Activated T-cell treated with anti-CD3 and anti-CD28 coated beads, Interleukin-2, amount 50 U/mL, for 1 hour (primary cell): ENCODE measurements at regions not wholly inside any gene's neighbourhood (a gene's known extent, or its start where the extent isn't known, plus 50 kb on each side); places are given as distances from the start of the nearest gene placed in this dataset.
"Not testable (repeated sequence)": the region's sequence is repeated elsewhere in the genome, so short reads cannot be mapped to it uniquely, and the experiment has no call there.

Source experiments
- DNase-seq: peaks from one replicate; pipeline ENCODE4 v3.0.0-alpha.2; 2020

DNA sequence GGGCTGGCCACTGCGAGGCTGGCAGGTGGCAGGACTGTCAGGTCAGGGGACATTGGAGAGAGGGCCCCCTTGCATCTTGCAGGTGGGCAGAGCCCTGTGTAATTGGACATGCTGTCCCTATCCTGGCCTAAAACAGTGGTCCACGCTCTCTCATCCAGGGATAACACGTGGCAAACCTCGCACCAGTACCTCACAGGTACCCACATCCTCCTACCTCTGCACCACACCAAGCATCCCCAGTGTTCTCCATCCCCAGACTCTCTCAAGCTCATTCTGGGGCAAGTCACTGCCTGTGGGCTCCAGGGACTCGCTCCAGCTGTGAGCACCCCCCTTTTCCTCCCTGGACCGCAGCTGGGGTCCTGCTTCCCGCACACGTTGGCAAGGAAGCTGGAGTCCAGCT is 212.3 kb upstream of the LRRC61 start:
- DNase-seq = not testable (repeated sequence)

DNA sequence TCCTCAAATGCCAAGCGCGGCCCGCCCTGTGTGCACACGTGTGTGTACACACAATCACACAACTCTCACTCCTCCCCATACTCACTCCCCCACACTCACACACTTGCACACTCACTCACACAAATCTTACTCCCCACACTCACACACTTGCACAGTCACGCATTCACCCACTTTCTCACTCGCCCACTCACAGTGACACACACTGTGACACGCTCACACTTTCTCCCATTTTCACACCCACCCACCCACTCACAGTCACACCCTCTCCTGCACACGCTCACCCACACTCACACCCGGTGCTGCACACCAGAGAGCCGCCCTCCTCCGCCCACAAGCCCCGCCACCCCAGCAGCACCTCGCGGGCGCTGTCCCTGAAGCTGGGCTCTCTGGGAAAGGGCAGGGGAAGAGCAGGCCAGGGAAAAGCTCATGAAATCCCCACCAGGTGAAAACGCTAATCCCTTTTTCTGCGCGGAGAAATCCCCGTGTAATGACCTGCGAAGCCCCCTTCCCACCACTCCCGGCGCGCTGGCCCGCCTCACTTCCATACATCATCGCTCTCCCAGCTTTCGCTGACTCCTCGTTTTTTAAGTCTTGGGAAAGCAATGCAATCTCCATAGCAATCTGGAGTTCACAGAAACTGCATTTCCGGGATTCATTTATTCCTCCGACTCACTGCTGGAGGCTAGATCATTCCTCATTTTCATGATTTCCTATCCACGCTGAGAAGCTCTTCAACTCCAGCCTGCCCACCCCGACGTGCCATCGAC is 211.6 kb upstream of the LRRC61 start:
- not testable (repeated sequence) for DNase-seq

DNA sequence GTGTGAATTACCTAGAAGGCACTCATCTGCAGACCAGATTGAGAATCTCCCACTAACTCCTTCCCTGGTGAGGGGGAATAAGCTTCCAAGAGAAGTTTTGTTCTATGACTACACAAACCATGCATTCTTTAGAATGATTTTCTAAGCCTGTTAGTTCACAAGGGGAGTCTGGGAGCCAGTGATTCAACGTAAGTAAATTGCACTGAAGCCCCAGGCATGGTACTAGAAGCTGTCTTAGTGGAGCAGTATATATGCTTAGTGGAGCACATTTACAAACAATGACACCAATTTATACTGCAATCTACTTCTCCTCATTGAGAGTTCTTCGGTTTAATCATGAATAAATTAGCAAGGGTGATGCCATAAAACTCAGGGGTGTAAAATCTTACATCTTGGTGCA is 209.9 kb upstream of the LRRC61 start:
- DNase-seq = not testable (repeated sequence)

DNA sequence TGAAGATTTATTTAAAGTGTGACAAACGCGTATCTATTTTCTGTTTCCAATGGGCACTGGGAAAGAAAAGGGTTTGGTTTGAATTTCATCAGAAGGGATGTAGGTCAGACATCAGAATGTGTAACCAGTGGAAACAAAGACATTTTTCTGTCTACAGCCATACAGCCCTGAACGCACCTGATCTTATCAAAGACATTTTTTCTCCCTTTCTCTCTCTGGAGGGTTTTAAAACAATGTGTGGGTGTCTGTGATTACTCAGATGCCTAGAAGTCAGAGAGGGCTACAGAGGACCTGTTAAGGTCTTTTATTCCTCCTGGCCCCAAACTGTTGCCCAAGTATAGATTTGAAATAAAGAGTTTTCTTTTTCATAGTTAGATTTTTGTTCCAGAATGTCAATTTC is 208.6 kb upstream of the LRRC61 start:
- not testable (repeated sequence) for DNase-seq

DNA sequence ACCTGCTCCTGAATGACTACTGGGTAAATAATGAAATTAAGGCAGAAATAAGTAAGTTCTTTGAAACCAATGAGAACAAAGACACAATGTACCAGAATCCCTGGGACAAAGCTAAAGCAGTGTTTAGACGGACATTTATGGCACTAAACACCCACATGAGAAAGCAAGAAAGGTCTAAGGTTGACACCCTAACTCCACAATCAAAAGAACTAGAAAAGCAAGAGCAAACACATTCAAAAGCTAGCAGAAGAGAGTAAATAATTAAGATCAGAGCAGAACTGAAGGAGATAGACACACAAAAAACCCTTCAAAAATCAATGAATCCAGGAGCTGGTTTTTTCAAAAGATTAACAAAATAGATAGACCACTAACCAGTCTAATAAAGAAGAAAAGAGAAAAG is 203.2 kb upstream of the LRRC61 start:
- DNase-seq = not testable (repeated sequence)

DNA sequence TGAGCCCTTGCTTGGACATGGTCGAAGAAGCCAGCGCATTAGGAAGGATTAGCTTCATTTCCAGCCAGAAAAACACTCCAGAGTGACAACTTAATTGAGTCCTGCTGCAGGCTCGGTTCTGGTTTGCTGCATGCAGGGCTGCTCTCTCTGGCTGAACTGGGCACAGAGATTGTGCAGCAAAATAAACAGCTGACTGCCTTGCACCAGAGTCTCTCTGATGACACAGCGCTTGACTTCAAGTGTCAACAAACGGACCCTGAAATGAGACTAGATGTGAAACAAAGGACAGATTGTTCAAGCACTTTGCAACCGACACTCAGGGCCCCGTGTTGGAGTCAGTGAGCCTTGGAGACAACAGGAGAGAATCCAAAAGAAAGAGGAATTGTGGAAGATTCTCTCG is 197.3 kb upstream of the LRRC61 start:
- not testable (repeated sequence) for DNase-seq

DNA sequence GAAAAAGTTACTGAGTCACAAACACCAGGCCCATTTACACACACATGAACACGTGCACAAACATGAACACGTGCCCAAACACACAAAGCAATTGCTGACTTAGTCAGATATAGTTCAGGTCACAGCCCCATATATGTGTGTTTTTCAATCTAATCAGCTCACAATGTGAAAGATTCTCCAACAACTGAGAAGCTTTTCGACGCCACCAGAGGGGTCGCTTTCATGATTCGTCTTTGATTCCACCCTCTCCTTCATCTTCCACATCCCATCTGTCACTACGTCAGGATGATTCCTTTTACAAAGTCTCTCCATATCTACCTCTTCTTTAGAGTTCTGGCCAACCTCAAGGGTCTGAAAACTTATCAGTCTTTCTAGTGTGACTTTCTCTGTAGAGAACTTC is 188.7 kb upstream of the LRRC61 start:
- DNase-seq = not testable (repeated sequence)

DNA sequence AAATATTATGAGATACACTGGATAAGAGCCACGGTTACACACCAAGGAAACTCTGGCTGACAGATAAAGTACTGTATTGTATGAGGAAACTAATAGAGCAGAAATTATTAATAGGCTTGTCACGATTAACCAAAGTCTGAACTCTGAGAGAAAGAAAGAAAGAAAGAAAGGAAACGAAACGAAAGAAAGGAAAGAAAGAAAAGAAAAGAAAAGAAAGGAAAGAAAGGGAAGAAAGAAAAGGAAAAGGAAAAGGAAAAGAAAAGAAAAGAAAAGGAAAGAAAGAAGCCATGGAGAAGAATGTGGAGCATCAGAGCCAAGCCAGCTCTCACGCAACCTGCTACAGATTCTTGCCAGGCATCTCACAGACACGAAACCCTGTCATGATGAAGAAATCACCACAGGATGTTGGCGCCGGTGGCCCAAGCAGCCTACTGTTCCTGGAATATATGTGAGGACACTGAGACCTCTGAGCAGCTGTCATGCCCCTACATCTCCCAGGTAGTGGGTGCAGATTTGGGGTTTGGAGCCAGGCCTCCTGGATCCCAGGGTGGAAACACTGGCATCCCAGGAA is 187.4 kb upstream of the LRRC61 start:
- not testable (repeated sequence) for DNase-seq

DNA sequence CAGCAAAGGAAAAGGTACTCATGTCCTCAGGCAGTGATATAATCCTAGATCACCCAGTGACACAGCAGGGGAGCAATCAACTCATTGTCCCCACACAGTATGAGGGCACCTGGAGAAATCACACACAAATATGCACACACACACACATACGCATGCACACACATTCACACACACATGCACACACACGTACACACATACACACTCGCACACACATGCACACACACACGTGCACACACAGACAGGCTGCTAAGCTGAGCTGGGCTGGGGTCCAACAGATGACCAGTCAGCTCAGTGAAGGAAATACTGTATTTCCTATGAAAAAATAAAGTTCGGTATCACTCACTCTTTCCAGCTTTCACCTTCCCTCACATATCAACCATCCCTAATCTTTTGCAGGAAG is 183.3 kb upstream of the LRRC61 start:
- DNase-seq = not testable (repeated sequence)

DNA sequence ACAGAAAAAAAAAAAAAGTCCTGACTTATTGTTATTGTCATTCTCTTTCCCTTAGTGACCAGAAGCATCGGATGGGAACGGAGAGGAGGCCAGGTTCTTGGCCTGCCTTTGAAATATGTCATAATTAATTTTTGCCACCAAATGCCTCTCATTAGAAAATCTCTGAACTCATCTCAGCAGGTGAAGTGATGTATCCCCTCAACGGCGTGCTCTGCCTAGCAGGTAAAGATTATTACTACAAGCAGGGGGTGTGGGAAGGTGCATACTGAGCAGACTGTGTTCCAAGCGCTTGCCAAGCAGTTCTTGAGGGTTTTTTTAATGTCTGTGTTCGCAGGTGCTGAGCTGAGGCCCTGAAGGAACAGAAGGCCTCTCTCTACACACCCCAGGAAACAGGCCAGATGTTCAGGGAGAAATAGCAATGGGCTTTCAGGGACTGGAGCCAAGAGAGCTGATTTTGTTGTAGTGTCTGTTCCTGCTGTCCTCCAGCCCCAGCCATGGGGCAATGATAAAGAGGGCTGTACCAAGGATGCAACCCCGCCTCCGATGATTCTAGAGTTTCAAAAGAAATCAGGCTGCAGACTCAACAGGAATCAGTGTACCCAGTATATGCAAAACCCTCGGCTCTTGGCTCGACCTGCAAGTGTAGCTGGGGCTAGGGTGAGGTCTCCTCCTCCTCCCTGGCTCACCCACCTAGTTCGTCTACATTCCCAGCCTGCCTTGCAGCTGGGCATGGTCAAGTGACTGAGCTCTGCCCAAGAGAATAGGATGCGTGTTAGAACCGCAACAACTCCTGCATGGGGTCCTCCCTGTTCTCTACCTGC is 181.4 kb upstream of the LRRC61 start:
- DNase-seq = not testable (repeated sequence)

DNA sequence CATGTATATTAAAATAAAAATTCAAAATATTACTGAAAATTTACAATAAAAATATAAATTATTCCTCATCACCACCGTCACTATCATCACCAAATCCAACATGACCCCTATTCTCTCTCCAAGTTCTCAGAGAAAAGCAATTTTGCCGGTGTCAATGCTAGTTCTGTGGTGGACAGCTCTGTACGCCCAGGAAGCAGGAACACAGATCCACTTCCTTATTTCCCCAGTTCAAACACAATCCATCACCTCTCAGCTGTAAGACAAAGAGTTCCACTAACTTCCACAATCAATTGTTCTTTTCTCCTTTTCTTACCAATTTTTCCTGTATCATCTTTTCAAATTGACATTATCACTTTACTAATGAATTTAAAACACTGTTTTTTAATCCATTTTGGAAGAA is 177.0 kb upstream of the LRRC61 start:
- not testable (repeated sequence) for DNase-seq

DNA sequence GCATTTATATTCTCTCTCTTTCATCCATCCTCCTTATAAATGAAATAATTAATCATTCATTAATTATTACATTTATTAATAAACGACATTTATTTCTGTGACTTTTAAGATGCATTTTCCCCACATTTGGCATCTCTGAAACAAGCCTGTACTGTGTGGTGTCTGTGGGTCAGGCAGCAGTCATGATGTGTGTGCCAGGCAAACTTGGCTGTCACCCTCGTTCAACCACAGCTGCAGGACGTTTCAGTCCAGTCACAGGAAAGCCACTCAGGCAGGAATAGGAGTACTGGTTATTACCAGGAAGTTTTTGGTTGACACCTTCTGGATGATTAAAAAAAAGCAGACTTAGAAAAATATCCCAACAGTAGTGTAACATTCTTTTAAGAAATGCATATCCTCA is 175.6 kb upstream of the LRRC61 start:
- DNase-seq = not testable (repeated sequence)

DNA sequence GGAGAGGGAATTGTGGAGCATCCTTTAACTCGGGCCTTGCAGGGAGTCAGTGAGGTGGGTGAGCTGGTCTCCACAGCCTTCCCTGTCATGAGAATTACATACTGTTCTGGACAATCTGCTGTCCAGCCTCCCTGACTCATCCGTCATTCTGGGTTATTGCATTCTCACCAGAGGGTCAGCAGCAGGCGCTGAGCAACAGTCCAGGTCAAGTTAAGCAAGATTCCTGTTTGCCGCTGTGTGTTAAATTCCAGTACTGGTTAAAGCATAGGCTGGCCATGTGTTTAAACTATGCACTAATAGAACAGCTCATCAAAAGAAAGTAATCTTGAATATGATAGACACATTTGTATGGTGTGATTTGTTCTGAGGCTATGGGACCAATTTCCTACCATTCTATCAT is 167.1 kb upstream of the LRRC61 start:
- DNase-seq = not testable (repeated sequence)

DNA sequence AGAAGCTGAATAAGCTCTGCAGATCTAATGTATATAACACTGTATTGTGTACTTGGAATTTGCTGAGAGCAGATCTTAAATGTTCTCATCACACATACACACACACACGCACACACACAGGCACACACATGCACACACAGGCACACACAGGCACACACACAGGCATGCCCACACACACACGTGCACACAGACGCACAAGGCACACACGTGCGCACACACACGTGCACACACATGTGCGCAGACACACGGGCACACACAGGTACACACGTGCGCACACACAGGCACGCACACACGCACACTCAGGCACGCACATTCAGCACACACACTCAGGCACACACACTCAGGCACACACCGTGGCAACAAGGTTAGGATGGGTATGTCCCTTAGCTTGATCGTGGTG is 164.5 kb upstream of the LRRC61 start:
- not testable (repeated sequence) for DNase-seq

DNA sequence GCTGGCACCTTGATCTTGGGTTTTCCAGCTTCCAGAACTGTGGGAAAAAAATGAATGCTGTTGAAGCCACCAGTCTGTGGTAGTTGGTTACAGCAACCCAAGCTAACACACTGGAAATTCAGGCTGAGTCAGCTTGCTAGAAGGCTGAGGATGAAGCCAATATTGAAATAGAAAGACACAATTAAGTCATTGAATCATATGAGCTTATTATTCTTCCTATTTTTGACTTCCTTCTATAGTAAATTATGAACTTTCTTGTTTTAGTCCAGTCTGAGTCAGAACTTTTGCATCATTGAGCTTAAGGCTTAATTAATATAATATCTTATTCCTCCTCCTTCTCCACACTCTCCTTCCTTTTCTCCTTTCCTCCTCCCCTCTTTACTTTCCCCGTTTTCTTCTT is 153.6 kb upstream of the LRRC61 start:
- not testable (repeated sequence) for DNase-seq

DNA sequence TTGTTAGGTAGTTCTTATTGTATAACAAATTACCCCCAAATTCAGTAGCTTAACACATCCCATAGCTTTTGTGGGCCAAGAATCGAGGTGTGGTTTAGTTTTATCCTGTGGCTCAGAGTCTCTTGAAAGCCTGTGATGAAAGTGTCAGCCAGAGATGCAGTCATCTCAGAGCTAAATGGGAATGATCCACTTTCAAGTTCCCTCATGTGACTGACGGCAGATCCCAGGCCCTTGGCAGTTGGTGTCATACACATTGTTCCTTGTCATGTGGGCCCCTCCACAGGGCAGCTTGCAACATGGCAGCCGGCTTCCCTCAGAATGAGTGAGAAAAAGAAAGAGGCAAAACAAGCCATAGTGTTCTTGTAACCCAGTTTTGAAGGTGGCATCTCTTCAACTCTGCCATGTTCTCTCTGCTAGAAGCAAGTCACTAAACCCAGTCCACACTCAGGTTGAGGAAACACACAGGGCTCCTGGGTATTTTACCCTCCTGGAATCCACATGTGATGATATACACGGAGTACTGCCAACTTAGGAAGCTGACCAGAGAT is 153.1 kb upstream of the LRRC61 start:
- not testable (repeated sequence) for DNase-seq

DNA sequence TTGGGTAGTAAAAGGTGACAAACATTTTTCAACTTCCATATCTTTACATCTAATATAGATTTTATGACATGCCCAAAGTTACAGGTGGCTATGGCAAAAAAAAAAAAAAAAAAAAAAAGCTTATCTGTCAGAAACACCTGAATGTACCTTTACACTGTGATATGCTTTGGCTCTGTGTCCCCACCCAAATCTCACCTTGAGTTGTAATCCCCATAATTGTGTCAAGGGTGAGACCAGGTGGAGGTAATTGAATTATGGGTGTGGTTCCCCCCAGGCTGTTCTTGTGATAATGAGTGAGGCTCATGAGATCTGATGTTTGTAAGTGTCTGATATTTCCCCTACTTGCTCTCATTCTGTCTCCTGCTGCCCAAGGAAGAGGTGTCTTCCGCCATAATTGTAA is 139.6 kb upstream of the LRRC61 start:
- DNase-seq = not testable (repeated sequence)

DNA sequence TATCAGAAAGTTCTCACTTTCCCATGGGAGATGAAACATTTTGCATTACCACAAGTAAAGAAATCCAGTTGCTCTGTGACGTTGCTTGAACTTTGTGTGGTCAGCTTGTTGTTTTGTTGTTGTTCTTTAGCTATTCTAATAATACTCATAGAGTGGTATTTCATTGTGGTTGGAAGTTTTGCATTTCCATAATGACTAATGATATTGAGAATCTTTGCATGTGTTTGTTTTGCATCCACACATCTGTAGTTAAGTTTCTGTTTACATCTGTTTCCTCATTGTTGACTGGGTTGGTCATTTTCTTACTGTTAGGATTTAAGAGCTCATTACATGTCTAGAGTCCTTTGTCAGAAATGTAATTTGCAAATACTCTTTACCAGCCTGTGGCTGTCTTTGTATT is 133.2 kb upstream of the LRRC61 start:
- not testable (repeated sequence) for DNase-seq

DNA sequence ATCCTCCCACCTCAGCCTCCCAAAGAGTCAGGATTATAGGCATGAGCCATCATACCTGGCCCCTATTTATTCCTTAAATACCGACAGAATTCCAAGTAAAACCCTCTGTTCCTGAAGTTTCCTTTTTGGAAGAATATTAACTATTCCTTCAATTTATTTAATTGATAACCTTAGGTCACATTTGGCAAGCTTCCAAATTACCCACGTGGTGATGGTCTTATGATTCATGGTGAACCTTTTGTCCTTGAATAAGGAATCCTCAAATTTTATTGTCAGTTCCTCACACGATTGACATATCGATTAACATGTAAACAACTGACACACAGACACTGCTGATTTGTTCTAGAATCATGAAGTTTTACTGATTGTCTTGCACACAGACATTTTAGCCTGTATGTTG is 130.6 kb upstream of the LRRC61 start:
- not testable (repeated sequence) for DNase-seq

DNA sequence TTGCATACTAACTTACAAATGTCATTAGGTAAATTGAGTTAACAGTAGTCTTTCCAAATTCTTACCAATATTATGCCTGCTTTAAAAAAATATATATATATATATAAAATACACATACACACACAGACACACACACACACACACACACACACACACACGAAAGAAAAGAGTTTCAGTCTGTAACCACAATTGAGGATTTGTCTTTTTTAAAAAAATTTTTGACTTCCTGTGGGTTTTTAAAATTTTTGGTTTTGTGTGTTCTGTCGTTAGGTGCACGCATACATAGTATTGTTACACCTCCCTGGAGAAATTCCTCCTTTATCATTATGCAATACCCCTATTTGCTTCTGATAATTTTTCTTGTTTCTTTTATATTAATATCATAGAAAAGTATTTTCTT is 129.3 kb upstream of the LRRC61 start:
- not testable (repeated sequence) for DNase-seq
